ENCODE measurements at regions not wholly inside any gene's neighbourhood (a gene's known extent, or its start where the extent isn't known, plus 50 kb on each side); places are given as distances from the start of the nearest gene placed in this dataset.

GRCh38 chr4:81757691-81758090 lies 286.0 kb upstream of the RASGEF1B start:
- intact Hi-C loops (cut with micrococcal nuclease; ENCODE audit: unreplicated experiment) (no loop called here), in situ Hi-C loops (cut with HindIII; ENCODE audit: low pct_unique_long_range_greater_than_20kb, low sequenced_read_pairs) (no loop called here)
- DNase-seq (ENCODE audit: low read depth, low spot score) (no peak), ATAC-seq (no peak)
- Histone ChIP-seq H3K27ac (ENCODE audit: low read length) (no peak overlapping the region), H3K4me1 (ENCODE audit: control insufficient read depth, insufficient read depth, low read length) (no peaks in the 10 kb centered on the region), H3K27me3 (ENCODE audit: control insufficient read depth, insufficient read depth, low read length) (no peaks in the 10 kb centered on the region), H3K9me3 (ENCODE audit: control insufficient read depth, insufficient read depth, low read depth, low read length) (no peaks in the 10 kb centered on the region), H3K36me3 (ENCODE audit: control insufficient read depth, insufficient read depth, low read length) (no peaks in the 10 kb centered on the region), H3K4me3 (ENCODE audit: low read depth in 2 of 2, low read length in 2 of 2) (no peak overlapping the region)
- ChIA-PET POLR2A (no interaction called here), CTCF (no interaction called here)
- TF ChIP-seq CTCF (IDR thresholded peaks at IDR 0.05) (no peak), REST (IDR thresholded peaks at IDR 0.05; ENCODE audit: insufficient read depth in 1 of 2, low read depth in 2 of 2, low read length in 1 of 2) (no peak), POLR2AphosphoS5 (IDR thresholded peaks at IDR 0.05; ENCODE audit: low read depth, low read length) (no peak)
- BruUV-seq (replicated peaks) = no TSS peak

GRCh38 chr4:81756973-81757372 lies 285.3 kb upstream of the RASGEF1B start:
- ChIA-PET POLR2A (no interaction called here), CTCF (no interaction called here)
- Histone ChIP-seq H3K36me3 (ENCODE audit: control insufficient read depth, insufficient read depth, low read length) (no peaks in the 10 kb centered on the region), H3K27ac (ENCODE audit: low read length) (no peak overlapping the region), H3K4me1 (ENCODE audit: control insufficient read depth, insufficient read depth, low read length) (no peaks in the 10 kb centered on the region), H3K9me3 (ENCODE audit: control insufficient read depth, insufficient read depth, low read depth, low read length) (no peaks in the 10 kb centered on the region), H3K4me3 (ENCODE audit: low read depth in 2 of 2, low read length in 2 of 2) (no peak overlapping the region), H3K27me3 (ENCODE audit: control insufficient read depth, insufficient read depth, low read length) (no peaks in the 10 kb centered on the region)
- BruUV-seq (replicated peaks) = no TSS peak
- intact Hi-C loops (cut with micrococcal nuclease; ENCODE audit: unreplicated experiment) = no loop called here
- DNase-seq (ENCODE audit: low read depth, low spot score) = no peak
- TF ChIP-seq TCF7L2 (IDR thresholded peaks at IDR 0.05; ENCODE audit: low read depth, low read length) (no peak), CTCF (IDR thresholded peaks at IDR 0.05) (no peak), POLR2AphosphoS5 (IDR thresholded peaks at IDR 0.05; ENCODE audit: low read depth, low read length) (no peak), SIN3A (IDR thresholded peaks at IDR 0.05; ENCODE audit: borderline replicate concordance, insufficient read depth, low read depth, low read length) (no peak)
- no peak for ATAC-seq
- in situ Hi-C loops (cut with HindIII; ENCODE audit: low pct_unique_long_range_greater_than_20kb, low sequenced_read_pairs) = no loop called here

GRCh38 chr4:81756042-81756441 lies 284.3 kb upstream of the RASGEF1B start:
- in situ Hi-C loops (cut with HindIII; ENCODE audit: low pct_unique_long_range_greater_than_20kb, low sequenced_read_pairs) (no loop called here), intact Hi-C loops (cut with micrococcal nuclease; ENCODE audit: unreplicated experiment) (no loop called here)
- Histone ChIP-seq H3K9me3 (ENCODE audit: control insufficient read depth, insufficient read depth, low read depth, low read length) (no peaks in the 10 kb centered on the region), H3K36me3 (ENCODE audit: control insufficient read depth, insufficient read depth, low read length) (no peaks in the 10 kb centered on the region), H3K4me1 (ENCODE audit: control insufficient read depth, insufficient read depth, low read length) (no peaks in the 10 kb centered on the region), H3K27me3 (ENCODE audit: control insufficient read depth, insufficient read depth, low read length) (no peaks in the 10 kb centered on the region), H3K4me3 (ENCODE audit: low read depth in 2 of 2, low read length in 2 of 2) (no peak overlapping the region), H3K27ac (ENCODE audit: low read length) (no peak overlapping the region)
- ChIA-PET CTCF (no interaction called here), POLR2A (no interaction called here)
- ATAC-seq (no peak), DNase-seq (ENCODE audit: low read depth, low spot score) (no peak)
- no TSS peak for BruUV-seq (replicated peaks)
- TF ChIP-seq POLR2AphosphoS5 (IDR thresholded peaks at IDR 0.05; ENCODE audit: low read depth, low read length) (no peak), SIN3A (IDR thresholded peaks at IDR 0.05; ENCODE audit: borderline replicate concordance, insufficient read depth, low read depth, low read length) (no peak), REST (IDR thresholded peaks at IDR 0.05; ENCODE audit: insufficient read depth in 1 of 2, low read depth in 2 of 2, low read length in 1 of 2) (no peak)

Measured in Panc1 (cell line).